OCI-LY3 (cell line): ENCODE measurements at regions not wholly inside any gene's neighbourhood (a gene's known extent, or its start where the extent isn't known, plus 50 kb on each side); places are given as distances from the start of the nearest gene placed in this dataset.

Experiments
- H2AFZ ChIP-seq: fragments of 200-600, 300-600 bp; shearing (Covaris generic); 2 replicates; pipeline ENCODE4 v1.6.0; 2014; ENCODE audit warnings: antibody characterized with exemption, low read depth, low read length
- H3K27ac ChIP-seq: fragments of 200-600, 300-600 bp; sonication (generic); 2 replicates; pipeline ENCODE4 v1.5.1; 2014; ENCODE audit warnings: mild to moderate bottlenecking, low read length, moderate library complexity, mixed read lengths
- H3K27me3 ChIP-seq: fragments of 200-600, 300-600 bp; sonication (generic); 2 replicates; pipeline ENCODE4 v1.6.1; 2014; ENCODE audit warnings: low read depth, low read length, mixed read lengths
- H3K36me3 ChIP-seq: fragments of 200-600, 300-600 bp; sonication (generic); replicated peaks from 2 replicates; pipeline ENCODE3; 2014; ENCODE audit warnings: low read depth, low read length, mixed read lengths
- H3K4me1 ChIP-seq: fragments of 300-600, 200-600 bp; sonication (generic); 2 replicates; pipeline ENCODE4 v1.6.1; 2014; ENCODE audit warnings: low read length, mixed read lengths
- H3K4me2 ChIP-seq: fragments of 200-600, 300-600 bp; sonication (generic); 2 replicates; pipeline ENCODE4 v1.6.1; 2014; ENCODE audit warnings: low read length, mixed read lengths
- H3K4me3 ChIP-seq: fragments of 300-600, 200-600 bp; sonication (generic); 2 replicates; pipeline ENCODE4 v1.5.1; 2014; ENCODE audit warnings: antibody characterized with exemption, mild to moderate bottlenecking, low read length, moderate library complexity
- H3K79me2 ChIP-seq: fragments of 300-600, 200-600 bp; shearing (Covaris generic); 2 replicates; pipeline ENCODE4 v1.6.1; 2014; ENCODE audit warnings: mild to moderate bottlenecking, low read length, mixed read lengths
- H3K9ac ChIP-seq: fragments of 300-600, 200-600 bp; shearing (Covaris generic); 2 replicates; pipeline ENCODE4 v1.6.0; 2014; ENCODE audit warnings: mild to moderate bottlenecking, low read length, moderate library complexity
- H3K9me3 ChIP-seq: fragments of 200-600, 300-600 bp; shearing (Covaris generic); 2 replicates; pipeline ENCODE4 v1.6.1; 2014; ENCODE audit warnings: low read length, mixed read lengths; ENCODE audit not compliant: insufficient read depth
- H4K20me1 ChIP-seq: fragments of 200-600, 300-600 bp; sonication (generic); 2 replicates; pipeline ENCODE4 v1.6.1; 2016; ENCODE audit warnings: low read length, mixed read lengths; ENCODE audit not compliant: insufficient read depth
- EZH2phosphoT487 ChIP-seq: fragments of 200-600 bp; shearing (Covaris generic); IDR thresholded peaks from 2 replicates; pipeline ENCODE4 v1.6.1; 2018; ENCODE audit warnings: antibody characterized with exemption, mixed run types, low read depth
- TF ChIP-seq, protein P1 (sequence below): fragments of 200-600, 300-600 bp; sonication (generic); IDR thresholded peaks from 2 replicates; pipeline ENCODE4 v1.5.1; 2014; ENCODE audit warnings: antibody characterized with exemption, low read length, low read depth

DNA sequence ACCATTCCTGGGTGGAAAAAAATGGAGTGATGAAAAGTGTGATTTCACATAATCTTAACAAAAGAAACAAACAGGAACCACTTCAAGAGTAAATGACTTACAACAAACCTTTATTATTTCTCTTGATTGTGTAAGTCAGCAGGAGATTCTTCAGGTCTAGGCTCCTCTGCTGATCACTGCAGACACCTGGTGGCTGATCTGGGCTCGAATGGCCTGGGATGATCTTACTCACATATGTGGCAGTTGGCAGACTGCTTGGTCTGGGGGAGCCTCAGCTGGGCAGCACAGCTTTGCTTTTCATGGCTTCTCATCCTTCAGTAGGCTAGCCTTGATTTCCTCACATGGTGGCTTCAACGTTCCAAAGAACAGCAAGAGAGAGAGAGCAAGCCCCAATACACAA lies 215.4 kb upstream of the PRICKLE1 start:
- TF ChIP-seq, protein P1, sequence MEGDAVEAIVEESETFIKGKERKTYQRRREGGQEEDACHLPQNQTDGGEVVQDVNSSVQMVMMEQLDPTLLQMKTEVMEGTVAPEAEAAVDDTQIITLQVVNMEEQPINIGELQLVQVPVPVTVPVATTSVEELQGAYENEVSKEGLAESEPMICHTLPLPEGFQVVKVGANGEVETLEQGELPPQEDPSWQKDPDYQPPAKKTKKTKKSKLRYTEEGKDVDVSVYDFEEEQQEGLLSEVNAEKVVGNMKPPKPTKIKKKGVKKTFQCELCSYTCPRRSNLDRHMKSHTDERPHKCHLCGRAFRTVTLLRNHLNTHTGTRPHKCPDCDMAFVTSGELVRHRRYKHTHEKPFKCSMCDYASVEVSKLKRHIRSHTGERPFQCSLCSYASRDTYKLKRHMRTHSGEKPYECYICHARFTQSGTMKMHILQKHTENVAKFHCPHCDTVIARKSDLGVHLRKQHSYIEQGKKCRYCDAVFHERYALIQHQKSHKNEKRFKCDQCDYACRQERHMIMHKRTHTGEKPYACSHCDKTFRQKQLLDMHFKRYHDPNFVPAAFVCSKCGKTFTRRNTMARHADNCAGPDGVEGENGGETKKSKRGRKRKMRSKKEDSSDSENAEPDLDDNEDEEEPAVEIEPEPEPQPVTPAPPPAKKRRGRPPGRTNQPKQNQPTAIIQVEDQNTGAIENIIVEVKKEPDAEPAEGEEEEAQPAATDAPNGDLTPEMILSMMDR: no peak
- no peak for TF ChIP-seq EZH2phosphoT487
- no peaks in the 10 kb centered on the region for H3K4me1 ChIP-seq
- no peaks in the 10 kb centered on the region for H3K27me3 ChIP-seq
- no peaks in the 10 kb centered on the region for H4K20me1 ChIP-seq
- no peaks in the 10 kb centered on the region for H3K9me3 ChIP-seq
- no peak overlapping the region for H3K4me2 ChIP-seq
- H2AFZ ChIP-seq: no peak overlapping the region; the same call in 1 of the 2 replicates
- no peak overlapping the region for H3K4me3 ChIP-seq
- no peak overlapping the region for H3K9ac ChIP-seq
- no peaks in the 10 kb centered on the region for H3K79me2 ChIP-seq
- no peaks in the 10 kb centered on the region for H3K36me3 ChIP-seq
- no peak overlapping the region for H3K27ac ChIP-seq

DNA sequence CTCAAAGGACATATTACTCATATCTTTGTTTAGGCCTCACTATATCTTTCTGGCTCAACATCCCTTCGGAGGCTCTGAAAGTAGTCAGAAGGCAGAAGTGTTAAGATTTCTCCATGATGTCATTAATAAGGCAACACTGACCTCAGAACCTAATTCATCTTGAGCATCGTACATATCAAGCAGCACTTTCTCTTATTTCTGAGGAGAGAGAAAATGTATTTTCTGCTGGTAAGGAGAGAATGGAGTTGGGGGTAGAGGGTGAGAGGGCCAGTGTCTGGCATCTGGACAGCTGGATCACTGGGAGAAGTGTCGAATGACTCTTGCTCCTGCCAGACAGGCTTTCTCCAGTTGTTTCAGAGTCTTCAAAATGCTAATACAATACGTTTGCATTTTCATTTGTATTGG lies 213.2 kb upstream of the PRICKLE1 start:
- H3K4me2 ChIP-seq: no peak overlapping the region
- no peak overlapping the region for H3K4me3 ChIP-seq
- TF ChIP-seq EZH2phosphoT487: no peak
- TF ChIP-seq, protein P1: no peak

DNA sequence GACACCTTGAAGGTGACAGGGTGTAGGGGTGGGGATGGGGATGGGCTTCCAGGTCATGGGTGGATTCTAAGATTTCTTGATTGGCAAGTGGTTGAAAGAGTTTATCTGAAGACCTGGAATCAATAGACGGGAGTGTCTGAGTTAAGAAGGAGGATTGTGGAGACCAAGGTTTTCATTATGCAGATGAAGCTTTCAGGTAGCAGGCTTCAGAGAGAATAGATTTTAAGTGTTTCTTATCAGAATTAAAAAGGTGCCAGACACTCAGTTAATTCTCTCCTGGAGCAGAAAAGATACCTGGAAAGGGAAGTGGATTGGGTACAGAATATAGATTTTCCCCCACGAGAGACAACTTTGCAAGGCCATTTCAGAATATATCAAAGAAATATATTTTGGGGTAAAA lies 211.7 kb upstream of the PRICKLE1 start:
- Histone ChIP-seq H3K9me3 (no peaks in the 10 kb centered on the region), H3K36me3 (no peaks in the 10 kb centered on the region), H3K4me2 (no peak overlapping the region), H3K9ac (no peak overlapping the region), H4K20me1 (no peaks in the 10 kb centered on the region), H2AFZ (no peak overlapping the region), H3K4me3 (no peak overlapping the region), H3K79me2 (no peaks in the 10 kb centered on the region), H3K27me3 (no peaks in the 10 kb centered on the region), H3K27ac (no peak overlapping the region), H3K4me1 (no peaks in the 10 kb centered on the region)
- no peak for TF ChIP-seq EZH2phosphoT487
- TF ChIP-seq, protein P1: no peak

More for the DNA sequence above, 213.2 kb upstream of the PRICKLE1 start:
- H4K20me1 ChIP-seq: no peaks in the 10 kb centered on the region
- no peak overlapping the region for H3K9ac ChIP-seq
- H3K27ac ChIP-seq: no peak overlapping the region
- H2AFZ ChIP-seq: no peak overlapping the region
- no peaks in the 10 kb centered on the region for H3K27me3 ChIP-seq
- H3K4me1 ChIP-seq: no peaks in the 10 kb centered on the region
- no peaks in the 10 kb centered on the region for H3K36me3 ChIP-seq
- H3K9me3 ChIP-seq: no peaks in the 10 kb centered on the region
- no peaks in the 10 kb centered on the region for H3K79me2 ChIP-seq

DNA sequence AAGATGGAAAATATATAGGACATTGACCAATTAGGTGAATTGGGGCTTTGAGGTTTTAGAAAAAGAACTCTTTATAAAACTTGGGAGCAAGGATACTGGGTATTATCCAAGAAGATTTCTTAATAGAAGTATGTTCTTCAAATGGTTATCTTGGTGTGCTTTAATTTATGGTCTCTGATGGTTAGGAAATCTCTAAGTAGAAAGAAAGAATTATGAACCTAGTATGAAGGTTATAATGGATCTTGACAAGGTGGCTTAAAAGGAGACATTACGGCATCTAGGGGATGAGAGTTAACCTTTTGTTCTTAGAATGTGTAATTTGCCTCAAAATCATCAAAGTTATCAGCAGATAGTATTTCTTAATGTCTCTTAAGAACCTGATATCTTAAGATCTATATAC lies 210.4 kb upstream of the PRICKLE1 start:
- Histone ChIP-seq H3K27ac (no peak overlapping the region), H3K4me2 (no peak overlapping the region), H3K79me2 (no peaks in the 10 kb centered on the region), H2AFZ (no peak overlapping the region), H3K27me3 (no peaks in the 10 kb centered on the region), H4K20me1 (no peaks in the 10 kb centered on the region), H3K36me3 (no peaks in the 10 kb centered on the region), H3K9me3 (no peaks in the 10 kb centered on the region), H3K4me1 (no peaks in the 10 kb centered on the region), H3K4me3 (no peak overlapping the region), H3K9ac (no peak overlapping the region)
- TF ChIP-seq EZH2phosphoT487: no peak
- TF ChIP-seq, protein P1: no peak
